Kasumi-1 (cell line): ENCODE measurements at regions not wholly inside any gene's neighbourhood (a gene's known extent, or its start where the extent isn't known, plus 50 kb on each side); places are given as distances from the start of the nearest gene placed in this dataset.
A peak's percentile ranks its signal among the peaks of the same experiment; 100 is the strongest.
"Not testable (repeated sequence)": the region's sequence is repeated elsewhere in the genome, so short reads cannot be mapped to it uniquely, and the experiment has no call there.

ENCODE experiments used
- DNase-seq, 2 experiments: peaks; one replicate each; lab custom pipeline; 2025; lab: John Stamatoyannopoulos, UW

- no peak for DNase-seq
These were observed 97.5 kb downstream of the DLL1 start for GRCh38 chr6:170193326-170193821.

GRCh38 chr6:170192905-170193304 lies 98.0 kb downstream of the DLL1 start:
- DNase-seq: no peak

GRCh38 chr6:170192101-170192500 lies 98.8 kb downstream of the DLL1 start:
- not testable (repeated sequence) for DNase-seq

GRCh38 chr6:170190046-170190445 lies 100.8 kb downstream of the DLL1 start:
- no peak for DNase-seq

GRCh38 chr6:170189236-170189635 lies 101.6 kb downstream of the DLL1 start:
- DNase-seq: no peak

- no peak for DNase-seq
These were observed 102.3 kb downstream of the DLL1 start for GRCh38 chr6:170188571-170189001.

- no peak for DNase-seq
These were observed 103.0 kb downstream of the DLL1 start for GRCh38 chr6:170187669-170188566.

GRCh38 chr6:170186941-170187668 lies 103.8 kb downstream of the DLL1 start:
- DNase-seq: no peak

GRCh38 chr6:170186006-170186935 lies 104.6 kb downstream of the DLL1 start:
- DNase-seq: no peak

- no peak for DNase-seq
These were observed 105.5 kb downstream of the DLL1 start for GRCh38 chr6:170185175-170185978.

- peak; percentile 51 to 56 for DNase-seq
These were observed 106.6 kb downstream of the DLL1 start for GRCh38 chr6:170184316-170184715.

GRCh38 chr6:170183521-170183920 lies 107.4 kb downstream of the DLL1 start:
- DNase-seq: no peak

GRCh38 chr6:170182781-170183120 lies 108.1 kb downstream of the DLL1 start:
- DNase-seq: no peak

- DNase-seq: no peak
These were observed 108.6 kb downstream of the DLL1 start for GRCh38 chr6:170182093-170182780.

- DNase-seq: no peak
These were observed 109.6 kb downstream of the DLL1 start for GRCh38 chr6:170181338-170181690.

GRCh38 chr6:170180671-170181337 lies 110.1 kb downstream of the DLL1 start:
- no peak for DNase-seq

- no peak for DNase-seq
These were observed 111.1 kb downstream of the DLL1 start for GRCh38 chr6:170179616-170180324.

GRCh38 chr6:170178561-170179477 lies 112.1 kb downstream of the DLL1 start:
- DNase-seq: no peak
